ENCODE measurements at regions not wholly inside any gene's neighbourhood (a gene's known extent, or its start where the extent isn't known, plus 50 kb on each side); places are given as distances from the start of the nearest gene placed in this dataset.

GRCh38 chr7:17460665-17461064, 162.2 kb downstream of the AHR start:
- WGBS: 81% methylated on average over 3 of the region's 4 CpGs

DNA sequence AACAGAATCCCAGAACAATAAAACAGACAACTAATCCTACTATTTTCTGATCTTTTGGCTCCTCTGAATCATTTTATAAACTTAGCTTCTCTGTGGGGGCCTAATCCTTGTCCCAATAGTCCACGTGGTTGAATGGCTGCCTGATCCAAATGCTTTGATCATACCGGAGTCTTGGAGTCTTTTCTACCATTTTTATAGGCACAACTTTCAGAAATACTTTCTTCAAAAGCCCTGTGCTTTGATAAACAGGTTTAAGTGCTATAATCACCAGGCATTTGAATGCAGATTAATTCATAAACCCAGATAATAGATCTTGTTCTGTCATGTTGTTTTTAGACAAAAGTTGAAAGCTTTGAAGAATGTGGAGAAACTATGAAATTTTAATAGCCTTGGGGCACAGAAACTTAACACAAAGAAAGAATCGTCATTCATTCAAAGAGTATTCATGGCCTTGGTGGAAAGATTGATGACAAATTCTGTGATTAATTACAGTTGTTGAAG, 163.7 kb downstream of the AHR start:
- Histone ChIP-seq H3K4me3 (no peak overlapping the region), H3K4me1 (no peaks in the 10 kb centered on the region), H3K27ac (replicated peaks in 1 of 4) (no peak overlapping the region), H3K9me3 (peaks cover 0 to 5% (median 0%) of the 10 kb centered on the region in 4 donors), H3K36me3 (no peaks in the 10 kb centered on the region), H3K27me3 (no peaks in the 10 kb centered on the region)
- intact Hi-C loops (cut with DNase I): no loop called here
- WGBS: 56% methylated on average over 3 of the region's 3 CpGs
- TF ChIP-seq CTCF (IDR thresholded peaks at IDR 0.05): no peak
- no peak for TF ChIP-seq POLR2A (IDR thresholded peaks at IDR 0.05; ENCODE audit: low read depth)
- TF ChIP-seq POLR2AphosphoS5 (IDR thresholded peaks at IDR 0.05): no peak
- TF ChIP-seq EP300 (IDR thresholded peaks at IDR 0.05): no peak
- no peak for DNase-seq (ENCODE audit: extremely low spot score)

More at GRCh38 chr7:17460665-17461064, 162.2 kb downstream of the AHR start:
- intact Hi-C loops (cut with DNase I): no loop called here
- Histone ChIP-seq H3K27me3 (no peaks in the 10 kb centered on the region), H3K27ac (replicated peaks in 1 of 4) (no peak overlapping the region), H3K4me3 (no peak overlapping the region), H3K9me3 (peaks cover 0 to 5% (median 0%) of the 10 kb centered on the region in 4 donors), H3K4me1 (no peaks in the 10 kb centered on the region), H3K36me3 (no peaks in the 10 kb centered on the region)
- TF ChIP-seq POLR2A (IDR thresholded peaks at IDR 0.05; ENCODE audit: low read depth) (no peak), CTCF (IDR thresholded peaks at IDR 0.05) (no peak), EP300 (IDR thresholded peaks at IDR 0.05) (no peak), POLR2AphosphoS5 (IDR thresholded peaks at IDR 0.05) (no peak)
- no peak for DNase-seq (ENCODE audit: extremely low spot score)

DNA sequence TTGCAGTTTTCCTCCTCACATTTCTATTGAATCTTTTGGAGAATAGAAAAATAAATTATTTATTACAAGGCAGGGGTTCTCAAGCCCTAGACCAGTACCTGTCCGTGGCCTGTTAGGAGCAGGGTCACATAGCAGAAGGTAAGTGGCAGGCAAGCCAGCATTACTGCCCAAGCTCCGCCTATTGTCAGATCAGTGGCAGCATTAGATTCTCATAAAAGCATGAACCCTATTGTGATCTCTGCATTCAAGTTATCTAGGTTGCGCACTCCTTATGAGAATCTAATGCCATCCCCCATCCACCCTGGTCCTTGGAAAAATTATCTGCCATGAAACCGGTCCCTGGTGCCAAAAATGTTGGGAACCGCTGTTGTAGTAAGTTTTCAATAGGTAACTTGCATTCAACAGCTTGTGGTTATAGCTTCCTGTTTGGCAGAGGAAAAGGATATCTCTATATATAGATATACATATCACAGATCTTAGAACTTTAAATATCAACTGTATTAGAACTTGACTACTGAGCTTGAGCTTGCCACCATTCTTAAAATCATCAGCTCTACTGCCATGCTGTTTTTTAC, 165.1 kb downstream of the AHR start:
- Histone ChIP-seq H3K4me3 (no peak overlapping the region), H3K4me1 (no peaks in the 10 kb centered on the region), H3K27ac (replicated peaks in 1 of 4) (no peak overlapping the region), H3K9me3 (no peaks in the 10 kb centered on the region), H3K36me3 (no peaks in the 10 kb centered on the region), H3K27me3 (no peaks in the 10 kb centered on the region)
- DNase-seq (ENCODE audit: extremely low spot score): no peak
- intact Hi-C loops (cut with DNase I): no loop called here
- WGBS: 85% methylated on average over 5 of the region's 5 CpGs
- TF ChIP-seq POLR2AphosphoS5 (IDR thresholded peaks at IDR 0.05): no peak
- no peak for TF ChIP-seq EP300 (IDR thresholded peaks at IDR 0.05)
- no peak for TF ChIP-seq POLR2A (IDR thresholded peaks at IDR 0.05; ENCODE audit: low read depth)
- no peak for TF ChIP-seq CTCF (IDR thresholded peaks at IDR 0.05)

DNA sequence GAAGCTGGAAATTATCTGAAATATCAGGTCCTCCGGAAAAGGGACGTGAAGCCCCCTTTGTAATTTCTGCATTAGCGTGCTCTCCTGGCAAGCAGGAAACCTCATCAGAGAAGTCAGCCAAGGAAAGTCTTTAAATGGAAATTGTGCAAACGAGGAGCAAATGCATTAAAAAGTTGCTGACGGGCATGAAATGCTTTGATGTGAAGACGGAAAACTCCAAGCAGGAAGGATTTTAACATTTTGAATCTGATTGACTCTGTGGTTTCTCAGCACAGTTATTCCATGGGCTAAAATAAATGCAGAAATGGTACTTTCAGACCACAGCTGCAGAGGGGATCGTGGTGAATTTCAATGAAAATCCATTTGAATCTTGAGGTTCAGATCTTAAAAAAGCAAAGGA, 167.8 kb downstream of the AHR start:
- 49% methylated on average over 7 of the region's 7 CpGs for WGBS
- Histone ChIP-seq H3K36me3 (no peaks in the 10 kb centered on the region), H3K4me1 (no peaks in the 10 kb centered on the region), H3K27ac (replicated peaks in 1 of 4) (no peak overlapping the region), H3K4me3 (no peak overlapping the region), H3K27me3 (no peaks in the 10 kb centered on the region), H3K9me3 (no peaks in the 10 kb centered on the region)
- no peak for DNase-seq (ENCODE audit: extremely low spot score)
- TF ChIP-seq POLR2AphosphoS5 (IDR thresholded peaks at IDR 0.05) (no peak), POLR2A (IDR thresholded peaks at IDR 0.05; ENCODE audit: low read depth) (no peak), CTCF (IDR thresholded peaks at IDR 0.05) (no peak), EP300 (IDR thresholded peaks at IDR 0.05) (no peak)
- intact Hi-C loops (cut with DNase I): no loop called here

Measured in esophagus muscularis mucosa (tissue), 4 donors.